Effector CD8-positive, alpha-beta T cell (primary cell): ENCODE measurements at regions not wholly inside any gene's neighbourhood (a gene's known extent, or its start where the extent isn't known, plus 50 kb on each side); places are given as distances from the start of the nearest gene placed in this dataset.

ENCODE experiments used
- DNase-seq: peaks from one replicate; lab custom pipeline; 2025; lab: John Stamatoyannopoulos, UW

GRCh38 chr12:66962290-66962689, 283.4 kb upstream of the GRIP1 start:
- DNase-seq, result no peak

- DNase-seq, result no peak
These were observed 285.0 kb upstream of the GRIP1 start for GRCh38 chr12:66963901-66964300.

- peak; percentile 26 for DNase-seq
These were observed 285.8 kb upstream of the GRIP1 start for GRCh38 chr12:66964629-66965028.

GRCh38 chr12:66965621-66966020, 286.7 kb upstream of the GRIP1 start:
- DNase-seq, result no peak

GRCh38 chr12:66971816-66972215, 292.9 kb upstream of the GRIP1 start:
- DNase-seq, result no peak

GRCh38 chr12:66976526-66976925, 292.6 kb upstream of the CAND1 start:
- no peak for DNase-seq

- no peak for DNase-seq
These were observed 290.4 kb upstream of the CAND1 start for GRCh38 chr12:66978802-66979201.

- DNase-seq, result no peak
These were observed 289.9 kb upstream of the CAND1 start for GRCh38 chr12:66979251-66979650.

GRCh38 chr12:66984077-66984476, 285.1 kb upstream of the CAND1 start:
- DNase-seq, result no peak

- DNase-seq, result no peak
These were observed 284.2 kb upstream of the CAND1 start for GRCh38 chr12:66984962-66985361.

- no peak for DNase-seq
These were observed 270.0 kb upstream of the CAND1 start for GRCh38 chr12:66999141-66999540.

GRCh38 chr12:67001251-67001650, 267.9 kb upstream of the CAND1 start:
- DNase-seq, result no peak

- DNase-seq, result no peak
These were observed 266.4 kb upstream of the CAND1 start for GRCh38 chr12:67002720-67003119.

- DNase-seq, result no peak
These were observed 262.5 kb upstream of the CAND1 start for GRCh38 chr12:67006610-67007009.

- no peak for DNase-seq
These were observed 254.5 kb upstream of the CAND1 start for GRCh38 chr12:67014642-67015041.

- no peak for DNase-seq
These were observed 251.1 kb upstream of the CAND1 start for GRCh38 chr12:67018105-67018504.

GRCh38 chr12:67019070-67019469, 250.1 kb upstream of the CAND1 start:
- no peak for DNase-seq

GRCh38 chr12:67025543-67026114, 243.5 kb upstream of the CAND1 start:
- peak; percentile 29 for DNase-seq

- DNase-seq, result no peak
These were observed 242.5 kb upstream of the CAND1 start for GRCh38 chr12:67026487-67027246.

GRCh38 chr12:67028529-67028928, 240.6 kb upstream of the CAND1 start:
- DNase-seq, result no peak

- DNase-seq, result no peak
These were observed 234.9 kb upstream of the CAND1 start for GRCh38 chr12:67034110-67034879.

GRCh38 chr12:67035121-67035520, 234.0 kb upstream of the CAND1 start:
- no peak for DNase-seq

- DNase-seq, result no peak
These were observed 230.7 kb upstream of the CAND1 start for GRCh38 chr12:67038486-67038885.
